ENCODE measurements at regions not wholly inside any gene's neighbourhood (a gene's known extent, or its start where the extent isn't known, plus 50 kb on each side); places are given as distances from the start of the nearest gene placed in this dataset.

DNA sequence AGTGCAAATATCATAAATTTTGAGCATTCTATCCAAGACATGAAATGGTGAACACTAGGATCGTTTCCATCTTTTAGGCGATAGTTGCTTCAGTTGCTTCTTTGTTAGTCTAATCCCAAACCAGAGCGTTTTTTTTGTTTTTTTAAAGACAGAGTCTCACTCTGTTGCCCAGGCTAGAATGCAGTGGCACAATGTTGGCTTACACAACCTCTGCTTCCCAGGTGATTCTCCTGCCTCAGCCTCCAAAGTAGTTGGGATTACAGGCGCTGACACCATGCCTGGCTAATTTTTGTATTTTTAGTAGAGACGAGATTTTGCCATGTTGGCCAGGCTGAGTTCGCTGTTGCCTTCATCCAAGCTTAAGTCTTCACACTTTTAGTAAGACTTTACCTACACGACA, 265.3 kb downstream of the SHQ1 start:
- Histone ChIP-seq H3K27ac (ENCODE audit: insufficient read depth, low read depth, low read length, poor library complexity, severe bottlenecking) (no peak overlapping the region), H3K36me3 (ENCODE audit: control insufficient read depth, insufficient read depth, low read length) (no peaks in the 10 kb centered on the region), H3K4me1 (ENCODE audit: control insufficient read depth, insufficient read depth, low read length) (peaks cover 6% of the 10 kb centered on the region), H3K27me3 (ENCODE audit: control insufficient read depth, insufficient read depth, low read length, poor library complexity, severe bottlenecking) (peaks cover 28% of the 10 kb centered on the region), H3K9me3 (ENCODE audit: control insufficient read depth, low read length) (no peaks in the 10 kb centered on the region), H3K4me3 (ENCODE audit: insufficient read depth, low read depth, low read length) (no peak overlapping the region)
- WGBS, 2 experiments, result 93 to 94% methylated on average over 7 of the region's 7 CpGs

DNA sequence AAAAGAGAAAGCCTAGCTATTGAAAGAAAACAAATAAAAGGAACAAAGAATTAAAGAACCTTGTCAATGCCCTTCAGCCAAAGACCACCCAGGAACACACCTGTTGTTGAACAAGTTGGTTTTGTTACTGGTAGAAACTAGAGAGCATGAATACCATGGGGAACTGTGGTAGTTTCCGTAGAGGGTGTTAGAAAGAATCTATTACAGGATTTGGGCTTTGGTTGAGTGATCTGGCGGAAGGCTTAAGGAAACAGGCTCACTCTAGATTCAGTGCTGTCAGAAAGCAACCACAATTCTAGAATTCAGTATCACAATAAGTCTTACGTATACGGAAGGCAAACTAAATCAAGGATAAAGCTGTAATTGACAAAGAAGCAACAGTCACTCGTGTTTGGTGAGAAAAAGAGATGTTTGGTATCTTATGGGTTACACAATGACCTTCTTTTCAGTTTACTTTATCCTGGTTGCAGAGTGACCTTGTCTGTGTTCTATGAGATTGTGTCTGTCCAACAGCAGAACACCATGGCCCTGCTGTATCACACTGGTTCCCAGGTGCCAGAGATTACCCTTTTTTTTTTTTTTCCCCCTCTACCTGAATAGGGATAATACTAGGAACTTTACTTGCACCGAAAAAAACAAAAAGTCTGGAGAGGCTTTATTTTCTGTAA, 265.9 kb downstream of the SHQ1 start:
- H3K27me3 ChIP-seq (ENCODE audit: control insufficient read depth, insufficient read depth, low read length, poor library complexity, severe bottlenecking), result peaks cover 26% of the 10 kb centered on the region
- peaks cover 6% of the 10 kb centered on the region for H3K4me1 ChIP-seq (ENCODE audit: control insufficient read depth, insufficient read depth, low read length)
- H3K36me3 ChIP-seq (ENCODE audit: control insufficient read depth, insufficient read depth, low read length), result no peaks in the 10 kb centered on the region
- H3K27ac ChIP-seq (ENCODE audit: insufficient read depth, low read depth, low read length, poor library complexity, severe bottlenecking), result no peak overlapping the region
- WGBS, 2 experiments, result 49 to 53% methylated on average over 5 of the region's 6 CpGs
- H3K4me3 ChIP-seq (ENCODE audit: insufficient read depth, low read depth, low read length), result no peak overlapping the region
- H3K9me3 ChIP-seq (ENCODE audit: control insufficient read depth, low read length), result no peaks in the 10 kb centered on the region

DNA sequence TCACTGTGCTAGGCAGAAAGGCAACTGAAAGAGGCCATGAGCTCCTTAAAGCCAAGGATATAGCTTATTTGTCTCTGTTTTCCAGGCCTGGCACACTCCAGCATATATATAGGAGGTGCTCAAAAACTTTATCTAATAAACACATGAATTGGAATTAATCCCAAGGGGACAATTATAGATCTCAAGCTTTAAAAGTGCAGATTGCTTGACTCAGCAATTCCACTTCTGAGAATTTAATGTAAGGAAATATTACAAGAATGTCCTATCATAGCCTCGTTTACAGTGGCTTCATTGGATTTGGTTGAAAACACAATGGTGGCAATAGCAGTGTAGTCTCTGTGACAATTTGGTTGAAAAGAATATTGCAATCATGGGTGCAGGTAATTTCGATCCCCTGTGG, 267.3 kb downstream of the SHQ1 start:
- H3K27ac ChIP-seq (ENCODE audit: insufficient read depth, low read depth, low read length, poor library complexity, severe bottlenecking), result no peak overlapping the region
- peaks cover 3% of the 10 kb centered on the region for H3K4me1 ChIP-seq (ENCODE audit: control insufficient read depth, insufficient read depth, low read length)
- H3K4me3 ChIP-seq (ENCODE audit: insufficient read depth, low read depth, low read length), result no peak overlapping the region
- peaks cover 19% of the 10 kb centered on the region for H3K27me3 ChIP-seq (ENCODE audit: control insufficient read depth, insufficient read depth, low read length, poor library complexity, severe bottlenecking)
- H3K36me3 ChIP-seq (ENCODE audit: control insufficient read depth, insufficient read depth, low read length), result no peaks in the 10 kb centered on the region
- WGBS, 2 experiments, result 83 to 93% methylated on average over 2 of the region's 2 CpGs
- no peaks in the 10 kb centered on the region for H3K9me3 ChIP-seq (ENCODE audit: control insufficient read depth, low read length)

DNA sequence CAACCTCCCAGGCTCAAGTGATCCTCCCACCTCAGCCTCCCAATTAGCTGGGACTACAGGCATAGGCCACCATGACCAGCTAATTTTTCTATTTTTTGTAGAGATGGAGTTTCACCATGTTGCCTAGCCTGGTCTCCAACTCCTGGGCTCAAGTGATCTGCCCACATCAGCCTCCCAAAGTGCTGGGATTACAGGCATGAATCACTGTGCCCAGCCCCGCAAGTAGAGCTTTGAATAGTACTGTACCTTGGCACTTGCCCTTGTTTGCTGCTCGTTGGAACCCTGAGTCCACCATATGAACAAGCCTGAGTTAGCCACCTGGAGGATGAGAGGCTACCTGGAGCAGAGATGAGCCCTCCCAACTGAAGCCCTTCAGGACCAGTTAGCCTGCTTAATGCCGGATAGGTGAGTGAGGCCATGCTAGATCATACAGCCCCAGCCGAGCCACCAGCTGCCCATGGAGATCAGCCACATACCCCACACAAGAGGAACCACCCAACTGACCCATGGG, 267.9 kb downstream of the SHQ1 start:
- WGBS, 2 experiments, result 71% methylated on average over 4 of the region's 4 CpGs
- H3K4me1 ChIP-seq (ENCODE audit: control insufficient read depth, insufficient read depth, low read length), result no peaks in the 10 kb centered on the region
- no peak overlapping the region for H3K4me3 ChIP-seq (ENCODE audit: insufficient read depth, low read depth, low read length)
- peaks cover 17% of the 10 kb centered on the region for H3K27me3 ChIP-seq (ENCODE audit: control insufficient read depth, insufficient read depth, low read length, poor library complexity, severe bottlenecking)
- H3K36me3 ChIP-seq (ENCODE audit: control insufficient read depth, insufficient read depth, low read length), result no peaks in the 10 kb centered on the region
- no peak overlapping the region for H3K27ac ChIP-seq (ENCODE audit: insufficient read depth, low read depth, low read length, poor library complexity, severe bottlenecking)
- no peaks in the 10 kb centered on the region for H3K9me3 ChIP-seq (ENCODE audit: control insufficient read depth, low read length)

DNA sequence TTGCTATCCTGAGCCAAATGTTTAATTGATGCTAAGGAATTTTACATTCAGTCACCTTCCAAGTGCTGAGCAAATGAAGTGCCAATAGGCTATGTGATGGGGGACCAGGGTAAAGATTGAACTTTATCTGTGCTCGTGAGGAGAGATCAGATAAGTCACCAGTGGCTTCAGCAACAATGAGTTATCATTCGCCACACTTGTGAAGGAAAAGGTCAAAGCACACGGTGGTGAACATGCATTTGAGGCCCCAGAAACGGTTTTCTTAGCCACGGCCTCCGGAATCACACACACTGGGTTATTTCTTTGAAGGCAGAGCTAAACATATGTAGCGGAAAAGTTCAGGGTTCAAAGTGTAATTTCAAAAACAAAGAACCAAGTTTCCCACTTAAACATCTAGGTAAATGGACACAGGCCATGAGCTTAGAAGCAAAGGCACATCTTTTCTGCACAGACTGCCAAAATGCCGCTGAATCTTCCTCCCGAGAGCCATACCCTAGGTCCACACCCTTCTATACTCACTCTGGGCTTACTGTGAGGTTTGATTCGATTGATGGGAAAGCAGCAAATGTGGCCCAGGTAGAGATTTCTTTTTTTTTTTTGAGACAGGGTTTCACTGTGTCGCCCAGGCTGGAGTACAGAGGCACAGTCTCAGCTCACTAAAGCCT, 268.5 kb downstream of the SHQ1 start:
- no peak overlapping the region for H3K4me3 ChIP-seq (ENCODE audit: insufficient read depth, low read depth, low read length)
- no peaks in the 10 kb centered on the region for H3K9me3 ChIP-seq (ENCODE audit: control insufficient read depth, low read length)
- no peaks in the 10 kb centered on the region for H3K36me3 ChIP-seq (ENCODE audit: control insufficient read depth, insufficient read depth, low read length)
- H3K27me3 ChIP-seq (ENCODE audit: control insufficient read depth, insufficient read depth, low read length, poor library complexity, severe bottlenecking), result peaks cover 17% of the 10 kb centered on the region
- H3K4me1 ChIP-seq (ENCODE audit: control insufficient read depth, insufficient read depth, low read length), result no peaks in the 10 kb centered on the region
- 92 to 94% methylated on average over 11 of the region's 11 CpGs for WGBS, 2 experiments
- no peak overlapping the region for H3K27ac ChIP-seq (ENCODE audit: insufficient read depth, low read depth, low read length, poor library complexity, severe bottlenecking)

DNA sequence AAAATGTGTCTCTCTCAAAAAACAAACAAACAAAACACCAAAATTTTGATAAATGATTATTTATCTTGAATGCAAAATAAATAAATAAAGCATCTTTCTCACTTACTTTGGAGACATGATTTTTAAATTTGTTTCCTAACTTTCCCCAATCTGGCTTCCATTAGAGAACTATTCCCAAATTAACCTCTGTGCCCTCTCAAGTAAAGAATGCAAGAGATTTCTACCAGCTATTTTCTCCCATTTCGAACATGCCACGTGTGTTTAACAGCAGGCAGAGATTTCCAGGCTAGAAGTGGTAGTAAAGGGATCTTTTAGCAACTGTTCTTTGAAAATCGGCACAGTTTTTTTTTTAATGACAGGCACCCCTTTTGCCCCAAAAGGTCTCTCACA, 269.1 kb downstream of the SHQ1 start:
- Histone ChIP-seq H3K36me3 (ENCODE audit: control insufficient read depth, insufficient read depth, low read length) (no peaks in the 10 kb centered on the region), H3K9me3 (ENCODE audit: control insufficient read depth, low read length) (no peaks in the 10 kb centered on the region), H3K27ac (ENCODE audit: insufficient read depth, low read depth, low read length, poor library complexity, severe bottlenecking) (no peak overlapping the region), H3K4me1 (ENCODE audit: control insufficient read depth, insufficient read depth, low read length) (no peaks in the 10 kb centered on the region), H3K4me3 (ENCODE audit: insufficient read depth, low read depth, low read length) (no peak overlapping the region), H3K27me3 (ENCODE audit: control insufficient read depth, insufficient read depth, low read length, poor library complexity, severe bottlenecking) (peaks cover 17% of the 10 kb centered on the region)
- 75 to 88% methylated on average over 3 of the region's 3 CpGs for WGBS, 2 experiments

DNA sequence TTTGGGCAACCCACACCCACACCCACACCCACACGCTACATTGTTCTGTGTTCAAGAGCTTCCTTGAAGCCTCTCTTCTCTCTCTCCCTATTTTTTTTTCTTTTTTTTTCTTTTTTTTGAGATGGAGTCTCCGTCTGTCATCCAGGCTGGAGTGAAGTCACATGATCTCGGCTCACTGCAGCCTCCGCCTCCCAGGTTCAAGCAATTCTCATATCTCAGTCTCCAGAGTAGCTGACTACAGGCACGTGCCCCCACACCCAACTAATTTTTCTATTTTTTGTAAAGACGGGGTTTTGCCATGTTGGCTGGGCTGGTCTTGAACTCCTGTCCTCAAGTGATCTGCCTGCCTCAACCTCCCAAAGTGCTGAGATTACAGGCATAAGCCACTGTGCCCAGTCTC, 271.1 kb downstream of the SHQ1 start:
- Histone ChIP-seq H3K36me3 (ENCODE audit: control insufficient read depth, insufficient read depth, low read length) (no peaks in the 10 kb centered on the region), H3K4me1 (ENCODE audit: control insufficient read depth, insufficient read depth, low read length) (no peaks in the 10 kb centered on the region), H3K4me3 (ENCODE audit: insufficient read depth, low read depth, low read length) (no peak overlapping the region), H3K27me3 (ENCODE audit: control insufficient read depth, insufficient read depth, low read length, poor library complexity, severe bottlenecking) (peaks cover 7% of the 10 kb centered on the region), H3K9me3 (ENCODE audit: control insufficient read depth, low read length) (no peaks in the 10 kb centered on the region), H3K27ac (ENCODE audit: insufficient read depth, low read depth, low read length, poor library complexity, severe bottlenecking) (no peak overlapping the region)
- 92 to 94% methylated on average over 6 of the region's 6 CpGs for WGBS, 2 experiments

DNA sequence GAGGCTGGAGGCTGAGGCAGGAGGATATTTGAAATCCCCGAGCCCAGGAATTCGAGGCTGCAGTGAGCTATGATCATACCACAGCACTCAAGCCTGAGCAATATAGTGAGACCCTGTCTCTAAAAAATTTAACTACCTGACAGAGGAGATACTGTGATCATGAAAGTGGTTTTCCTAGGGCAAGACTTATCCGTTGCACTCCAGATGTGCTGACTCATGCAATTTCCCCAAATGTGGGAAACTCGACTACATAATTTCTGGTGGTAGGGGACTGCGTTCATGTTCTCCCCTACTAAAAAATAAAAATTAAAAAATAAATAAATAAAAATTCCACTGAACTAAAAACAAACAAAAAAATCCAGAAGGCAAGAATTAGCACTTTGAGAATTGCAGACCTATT, 271.7 kb downstream of the SHQ1 start:
- H3K4me3 ChIP-seq (ENCODE audit: insufficient read depth, low read depth, low read length), result no peak overlapping the region
- no peaks in the 10 kb centered on the region for H3K9me3 ChIP-seq (ENCODE audit: control insufficient read depth, low read length)
- H3K4me1 ChIP-seq (ENCODE audit: control insufficient read depth, insufficient read depth, low read length), result no peaks in the 10 kb centered on the region
- H3K27me3 ChIP-seq (ENCODE audit: control insufficient read depth, insufficient read depth, low read length, poor library complexity, severe bottlenecking), result peaks cover 5% of the 10 kb centered on the region
- WGBS, 2 experiments, result 88 to 94% methylated on average over 4 of the region's 5 CpGs
- H3K27ac ChIP-seq (ENCODE audit: insufficient read depth, low read depth, low read length, poor library complexity, severe bottlenecking), result no peak overlapping the region
- no peaks in the 10 kb centered on the region for H3K36me3 ChIP-seq (ENCODE audit: control insufficient read depth, insufficient read depth, low read length)

DNA sequence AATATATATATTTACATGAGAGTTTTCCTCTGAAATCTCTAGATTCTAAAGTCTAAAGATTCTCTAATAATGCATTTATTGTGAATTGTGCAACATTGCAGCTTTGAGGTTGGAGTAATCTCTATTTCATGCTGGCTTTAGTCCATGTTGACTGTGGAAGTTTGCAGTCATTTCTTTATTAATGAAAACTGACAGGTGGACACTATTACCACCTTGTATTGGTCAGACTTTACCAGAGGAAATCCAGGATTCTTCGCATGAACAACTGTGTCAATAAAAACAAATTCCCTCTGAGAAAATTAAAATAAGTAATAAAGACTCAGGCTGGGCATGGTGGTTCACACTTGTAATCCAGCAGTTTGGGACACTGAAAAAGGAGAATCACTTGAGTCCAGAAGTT, 274.1 kb downstream of the SHQ1 start:
- Histone ChIP-seq H3K27me3 (ENCODE audit: control insufficient read depth, insufficient read depth, low read length, poor library complexity, severe bottlenecking) (no peaks in the 10 kb centered on the region), H3K9me3 (ENCODE audit: control insufficient read depth, low read length) (no peaks in the 10 kb centered on the region), H3K27ac (ENCODE audit: insufficient read depth, low read depth, low read length, poor library complexity, severe bottlenecking) (no peak overlapping the region), H3K4me1 (ENCODE audit: control insufficient read depth, insufficient read depth, low read length) (no peaks in the 10 kb centered on the region), H3K36me3 (ENCODE audit: control insufficient read depth, insufficient read depth, low read length) (no peaks in the 10 kb centered on the region), H3K4me3 (ENCODE audit: insufficient read depth, low read depth, low read length) (no peak overlapping the region)
- WGBS, 2 experiments, result 93 to 100% methylated on average over 1 of the region's 1 CpG

DNA sequence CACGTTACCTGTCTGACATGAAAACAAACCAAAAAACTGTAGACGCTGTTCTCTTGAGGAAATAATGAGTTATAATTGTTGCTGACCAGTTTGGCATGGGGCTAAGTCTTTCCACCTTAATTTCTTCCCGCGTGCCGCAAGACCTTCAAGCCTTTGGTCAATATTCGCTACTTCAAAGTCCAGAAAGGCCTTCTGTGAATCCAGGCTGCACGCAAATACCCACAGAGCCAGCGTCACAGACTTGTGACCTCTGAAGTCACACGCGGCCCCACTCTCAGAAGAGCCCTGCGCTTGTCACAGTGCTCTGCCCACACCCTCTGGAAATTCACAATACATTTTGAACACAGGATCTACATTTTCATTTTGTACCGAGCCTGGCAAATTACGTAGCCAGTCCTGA, 275.2 kb downstream of the SHQ1 start:
- no peaks in the 10 kb centered on the region for H3K9me3 ChIP-seq (ENCODE audit: control insufficient read depth, low read length)
- no peaks in the 10 kb centered on the region for H3K36me3 ChIP-seq (ENCODE audit: control insufficient read depth, insufficient read depth, low read length)
- H3K27ac ChIP-seq (ENCODE audit: insufficient read depth, low read depth, low read length, poor library complexity, severe bottlenecking), result no peak overlapping the region
- no peaks in the 10 kb centered on the region for H3K27me3 ChIP-seq (ENCODE audit: control insufficient read depth, insufficient read depth, low read length, poor library complexity, severe bottlenecking)
- 91 to 94% methylated on average over 13 of the region's 13 CpGs for WGBS, 2 experiments
- no peak overlapping the region for H3K4me3 ChIP-seq (ENCODE audit: insufficient read depth, low read depth, low read length)
- peaks cover under 1% of the 10 kb centered on the region for H3K4me1 ChIP-seq (ENCODE audit: control insufficient read depth, insufficient read depth, low read length)
